H9 (cell line): ENCODE measurements at regions not wholly inside any gene's neighbourhood (a gene's known extent, or its start where the extent isn't known, plus 50 kb on each side); places are given as distances from the start of the nearest gene placed in this dataset.

Experiments
- DNase-seq: peaks from one replicate; pipeline ENCODE4 v3.0.0-alpha.2; 2017
- H2AFZ ChIP-seq: one replicate; pipeline ENCODE4 v1.6.1; 2013; ENCODE audit warnings: mild to moderate bottlenecking, low read length, control low read depth, moderate library complexity
- H2AK5ac ChIP-seq: 2 replicates; pipeline ENCODE4 v1.6.1; 2013; ENCODE audit warnings: low read length, control low read depth, mixed read lengths; ENCODE audit not compliant: insufficient read length
- H2BK120ac ChIP-seq: one replicate; pipeline ENCODE4 v1.6.1; 2013; ENCODE audit warnings: low read depth, mild to moderate bottlenecking, low read length, control low read depth, inconsistent platforms; ENCODE audit not compliant: poor library complexity, severe bottlenecking
- H2BK12ac ChIP-seq: 2 replicates; pipeline ENCODE4 v1.6.1; 2013; ENCODE audit warnings: low read length, control low read depth, mixed read lengths, low read depth; ENCODE audit not compliant: insufficient read length
- H2BK15ac ChIP-seq: 2 replicates; pipeline ENCODE4 v1.6.1; 2013; ENCODE audit warnings: low read depth, low read length, control low read depth
- H2BK20ac ChIP-seq: one replicate; pipeline ENCODE4 v1.6.1; 2013; ENCODE audit warnings: low read depth, mild to moderate bottlenecking, low read length, control low read depth, inconsistent platforms; ENCODE audit not compliant: poor library complexity, severe bottlenecking
- H2BK5ac ChIP-seq: 2 replicates; pipeline ENCODE4 v1.6.1; 2013; ENCODE audit warnings: low read length, control low read depth, mixed read lengths; ENCODE audit not compliant: insufficient read length
- H3K14ac ChIP-seq: 2 replicates; pipeline ENCODE4 v1.6.1; 2013; ENCODE audit warnings: low read length, control low read depth; ENCODE audit not compliant: insufficient read depth
- H3K18ac ChIP-seq: 2 replicates; pipeline ENCODE4 v1.6.1; 2013; ENCODE audit warnings: low read depth, mild to moderate bottlenecking, mixed read lengths, low read length, control low read depth; ENCODE audit not compliant: insufficient read length
- H3K23ac ChIP-seq: 2 replicates; pipeline ENCODE4 v1.6.1; 2013; ENCODE audit warnings: low read length, control low read depth, mixed read lengths, low read depth; ENCODE audit not compliant: insufficient read length
- H3K23me2 ChIP-seq: 2 replicates; pipeline ENCODE4 v1.6.1; 2013; ENCODE audit warnings: low read depth, mild to moderate bottlenecking, mixed read lengths, low read length, control low read depth; ENCODE audit not compliant: insufficient read length, poor library complexity, severe bottlenecking
- H3K27ac ChIP-seq: 2 replicates; pipeline ENCODE4 v1.5.1; 2013; ENCODE audit warnings: low read length, control low read depth, mixed read lengths, low read depth; ENCODE audit not compliant: insufficient read length
- H3K27me3 ChIP-seq: 2 replicates; pipeline ENCODE4 v1.6.1; 2013; ENCODE audit warnings: low read length, control low read depth, inconsistent platforms; ENCODE audit not compliant: insufficient read depth
- H3K4ac ChIP-seq: 2 replicates; pipeline ENCODE4 v1.6.1; 2013; ENCODE audit warnings: low read depth, mild to moderate bottlenecking, control low read depth, inconsistent platforms, low read length, moderate library complexity
- H3K4me1 ChIP-seq: 2 replicates; pipeline ENCODE4 v1.6.1; 2013; ENCODE audit warnings: low read length, control low read depth, inconsistent platforms; ENCODE audit not compliant: insufficient read depth
- H3K4me2 ChIP-seq: 2 replicates; pipeline ENCODE4 v1.6.1; 2013; ENCODE audit warnings: low read length, control low read depth, mixed read lengths; ENCODE audit not compliant: insufficient read length, insufficient read depth
- H3K56ac ChIP-seq: 2 replicates; pipeline ENCODE4 v1.6.1; 2013; ENCODE audit warnings: low read depth, mild to moderate bottlenecking, mixed read lengths, low read length, control low read depth; ENCODE audit not compliant: insufficient read length
- H3K79me1 ChIP-seq: 2 replicates; pipeline ENCODE4 v1.6.1; 2013; ENCODE audit warnings: low read depth, mild to moderate bottlenecking, moderate library complexity, low read length, control low read depth, inconsistent platforms; ENCODE audit not compliant: insufficient read depth, poor library complexity, severe bottlenecking
- H3K79me2 ChIP-seq: 2 replicates; pipeline ENCODE4 v1.6.1; 2013; ENCODE audit warnings: low read length, control low read depth, inconsistent platforms; ENCODE audit not compliant: insufficient read depth
- H3K9ac ChIP-seq: 2 replicates; pipeline ENCODE4 v1.6.1; 2013; ENCODE audit warnings: low read length, control low read depth, mixed read lengths; ENCODE audit not compliant: insufficient read length; ENCODE audit errors: extremely low read depth
- H3K9me3 ChIP-seq: one replicate; pipeline ENCODE4 v1.6.1; 2013; ENCODE audit warnings: low read depth, low read length, inconsistent platforms; ENCODE audit not compliant: control insufficient read depth
- H3T11ph ChIP-seq: one replicate; pipeline ENCODE4 v1.6.1; 2013; ENCODE audit warnings: mild to moderate bottlenecking, low read length, control low read depth, inconsistent platforms
- H4K20me1 ChIP-seq: one replicate; pipeline ENCODE4 v1.6.1; 2013; ENCODE audit not compliant: control insufficient read depth, insufficient read length, insufficient read depth
- H4K5ac ChIP-seq: 2 replicates; pipeline ENCODE4 v1.6.1; 2013; ENCODE audit warnings: low read depth, mild to moderate bottlenecking, mixed read lengths, low read length, control low read depth; ENCODE audit not compliant: insufficient read length
- H4K8ac ChIP-seq: replicated peaks from 2 replicates; pipeline ENCODE4 v1.6.1; 2013; ENCODE audit warnings: low read length, control low read depth, mixed read lengths, low read depth; ENCODE audit not compliant: insufficient read length
- H4K91ac ChIP-seq: 2 replicates; pipeline ENCODE4 v1.6.1; 2013; ENCODE audit warnings: low read depth, mild to moderate bottlenecking, moderate library complexity, mixed read lengths, low read length, control low read depth; ENCODE audit not compliant: insufficient read length
- H3K27ac Mint-ChIP-seq, 3 experiments: 2 replicates in 2 of 3; 3 replicates in 1 of 3; pipeline ENCODE4 v1.8.0; 2020 to 2021; ENCODE audit warnings: mixed read lengths in 3 of 3, mild to moderate bottlenecking in 1 of 3, moderate library complexity in 1 of 3
- H3K27me3 Mint-ChIP-seq: 2 replicates; pipeline ENCODE4 v1.8.0; 2021; ENCODE audit warnings: low read depth, mild to moderate bottlenecking, moderate library complexity, mixed read lengths
- H3K36me3 Mint-ChIP-seq, 3 experiments: 2 replicates in 2 of 3; 3 replicates in 1 of 3; pipeline ENCODE4 v1.8.0; 2020 to 2021; ENCODE audit warnings: low read depth in 3 of 3, mixed read lengths in 3 of 3; ENCODE audit not compliant: insufficient read depth in 1 of 3
- H3K4me1 Mint-ChIP-seq, 2 experiments: 2 replicates each; pipeline ENCODE4 v1.8.0; 2020; ENCODE audit warnings: mixed read lengths in 2 of 2
- H3K4me3 Mint-ChIP-seq, 2 experiments: 2 replicates in 1 of 2; 3 replicates in 1 of 2; pipeline ENCODE4 v1.8.0; 2020 to 2021; ENCODE audit warnings: mild to moderate bottlenecking in 2 of 2, mixed read lengths in 2 of 2, moderate library complexity in 1 of 2
- H3K9me3 Mint-ChIP-seq, 2 experiments: 2 replicates in 1 of 2; 3 replicates in 1 of 2; pipeline ENCODE4 v1.8.0; 2020; ENCODE audit warnings: mild to moderate bottlenecking in 2 of 2, mixed read lengths in 2 of 2, moderate library complexity in 1 of 2
- CTCF ChIP-seq: fragments of 200-600 bp; sonication (generic); conservative IDR thresholded peaks from 3 replicates; pipeline ENCODE4 v1.8.0; 2021; ENCODE audit warnings: antibody characterized with exemption, mild to moderate bottlenecking
- WGBS: extraction: QIAGEN DNeasy Blood & Tissue Kit; methylation state at CpG from one replicate; pipeline ENCODE4 v1.1.7; 2013; ENCODE audit warnings: missing lambda C conversion rate, low lambda C conversion rate, mixed read lengths; ENCODE audit not compliant: insufficient read length; ENCODE audit errors: extremely low coverage; 5-methylcytosine and 5-hydroxymethylcytosine counted together

GRCh38 chr7:152528612-152529011 is 92.8 kb upstream of the KMT2C start:
- no CpG with 5 or more reads among the region's 6 CpGs for WGBS
- H3K4me1 Mint-ChIP-seq, result peaks cover 5 to 6% of the 10 kb centered on the region in 2 experiments

More at GRCh38 chr7:152528612-152529011, 92.8 kb upstream of the KMT2C start:
- Histone ChIP-seq H3K4ac (no peak overlapping the region), H4K5ac (no peak overlapping the region), H3K27ac (no peak overlapping the region), H3K4me1 (no peaks in the 10 kb centered on the region), H3K18ac (no peak overlapping the region), H3K9me3 (no peaks in the 10 kb centered on the region), H2BK5ac (no peak overlapping the region), H2BK120ac (no peak overlapping the region), H2AFZ (no peak overlapping the region), H2BK20ac (no peak overlapping the region), H3K9ac (no peak overlapping the region), H3K56ac (no peak overlapping the region), H4K20me1 (no peaks in the 10 kb centered on the region), H3K14ac (no peak overlapping the region), H3K4me2 (no peak overlapping the region), H2BK15ac (no peak overlapping the region), H2BK12ac (no peak overlapping the region), H4K91ac (no peak overlapping the region), H4K8ac (no peak overlapping the region), H3K79me1 (no peaks in the 10 kb centered on the region), H3K23ac (no peak overlapping the region), H3K23me2 (no peaks in the 10 kb centered on the region), H3K27me3 (no peaks in the 10 kb centered on the region), H3T11ph (no peak overlapping the region), H3K79me2 (no peaks in the 10 kb centered on the region), H2AK5ac (no peak overlapping the region)
- H3K36me3 Mint-ChIP-seq, result no peaks in the 10 kb centered on the region
- no peak overlapping the region for H3K4me3 Mint-ChIP-seq
- TF ChIP-seq CTCF, result no peak
- DNase-seq, result no peak
- no peak overlapping the region for H3K27ac Mint-ChIP-seq
- H3K9me3 Mint-ChIP-seq, result no peaks in the 10 kb centered on the region; a peak in 1 of 5 replicates
- H3K27me3 Mint-ChIP-seq, result no peaks in the 10 kb centered on the region
